ENCODE measurements at regions not wholly inside any gene's neighbourhood (a gene's known extent, or its start where the extent isn't known, plus 50 kb on each side); places are given as distances from the start of the nearest gene placed in this dataset.

- BruUV-seq (replicated peaks): no TSS peak
- ATAC-seq (no peak), DNase-seq (ENCODE audit: low spot score) (no peak), FAIRE-seq (no peak)
- ChIA-PET POLR2A (no interaction called here), CTCF (ENCODE audit: low intra/inter-chr PET ratio, low total read pairs) (no interaction called here)
- Histone ChIP-seq H3K4me3 (replicated peaks in 1 of 3; ENCODE audit: insufficient read depth in 1 of 3, low read depth in 2 of 3, low read length in 3 of 3) (no peak overlapping the region), H3K27me3 (ENCODE audit: control insufficient read depth in 1 of 2, insufficient read depth in 2 of 2, low read length in 2 of 2) (peaks cover 0 to 7% of the 10 kb centered on the region in 2 experiments; a peak in 1 of 5 replicates), H4K20me1 (ENCODE audit: insufficient read depth, low read length) (no peaks in the 10 kb centered on the region), H2AFZ (ENCODE audit: low read length) (no peak overlapping the region), H3K27ac (ENCODE audit: extremely low read length, insufficient read depth, low read length) (no peak overlapping the region), H3K9me3 (ENCODE audit: low read length) (no peaks in the 10 kb centered on the region), H3K4me2 (ENCODE audit: low read depth, low read length) (no peak overlapping the region), H3K36me3 (replicated peaks in 1 of 2; ENCODE audit: control insufficient read depth in 1 of 2, insufficient read depth in 2 of 2, low read length in 2 of 2) (no peaks in the 10 kb centered on the region), H3K4me1 (ENCODE audit: insufficient read depth, low read length) (no peaks in the 10 kb centered on the region), H3K79me2 (ENCODE audit: insufficient read depth, low read length) (no peaks in the 10 kb centered on the region), H3K9ac (ENCODE audit: insufficient read depth, low read depth, low read length) (no peak overlapping the region)
- intact Hi-C loops (cut with micrococcal nuclease; ENCODE audit: unreplicated experiment) (no loop called here), in situ Hi-C loops (cut with HindIII; ENCODE audit: extremely low pct_ligation_motif_present, low pct_unique_long_range_greater_than_20kb) (no loop called here)
- TF ChIP-seq SKIL (CRISPR knock-in tag; IDR thresholded peaks at IDR 0.05; ENCODE audit: borderline replicate concordance) (no peak), ZNF550 (CRISPR knock-in tag; IDR thresholded peaks at IDR 0.05; ENCODE audit: borderline replicate concordance) (no peak), HDAC2 (CRISPR knock-in tag; IDR thresholded peaks at IDR 0.05) (no peak), NFATC3 (CRISPR knock-in tag; IDR thresholded peaks at IDR 0.05) (no peak), MTF2 (CRISPR knock-in tag; IDR thresholded peaks at IDR 0.05; ENCODE audit: borderline replicate concordance) (no peak), BRD4 (CRISPR knock-in tag; IDR thresholded peaks at IDR 0.05) (no peak), SMARCE1 (IDR thresholded peaks at IDR 0.05; ENCODE audit: borderline replicate concordance) (no peak), SSRP1 (CRISPR knock-in tag; IDR thresholded peaks at IDR 0.05) (no peak), ZNF280D (CRISPR knock-in tag; IDR thresholded peaks at IDR 0.05) (no peak)
- 3% methylated on average over 5 of the region's 5 CpGs for WGBS (ENCODE audit: low lambda C conversion rate)
Observed at GRCh38 chr15:34665498-34666116, 82.2 kb upstream of the GOLGA8B start.
